T-helper 17 cell (primary cell): ENCODE measurements at regions not wholly inside any gene's neighbourhood (a gene's known extent, or its start where the extent isn't known, plus 50 kb on each side); places are given as distances from the start of the nearest gene placed in this dataset.

ENCODE experiments used
- ATAC-seq: fragments of 150-1000 bp; cut with Tn5 transposase; 2 replicates; pipeline ENCODE4 v1.10.0; 2021; ENCODE audit warnings: mild to moderate bottlenecking, moderate library complexity
- DNase-seq, 3 donors: peaks; one replicate each; pipeline versions ENCODE4 v3.0.0 to v3.0.0-alpha.2; 2020 to 2021
- H3K9me3 ChIP-seq: one replicate; pipeline ENCODE4 v1.7.0; 2013; ENCODE audit warnings: low read length, mild to moderate bottlenecking; ENCODE audit not compliant: control insufficient read depth, poor library complexity, severe bottlenecking
- H3K27ac Mint-ChIP-seq: one replicate; pipeline ENCODE4 v1.8.0; 2022; ENCODE audit warnings: mild to moderate bottlenecking, moderate library complexity, mixed read lengths
- H3K27me3 Mint-ChIP-seq: one replicate; pipeline ENCODE4 v1.8.0; 2022; ENCODE audit warnings: mixed read lengths
- H3K36me3 Mint-ChIP-seq: one replicate; pipeline ENCODE4 v1.8.0; 2022; ENCODE audit warnings: low read depth, mixed read lengths
- H3K4me1 Mint-ChIP-seq: one replicate; pipeline ENCODE4 v1.8.0; 2022; ENCODE audit warnings: mild to moderate bottlenecking, mixed read lengths
- H3K4me3 Mint-ChIP-seq: one replicate; pipeline ENCODE4 v1.8.0; 2022; ENCODE audit warnings: mild to moderate bottlenecking, moderate library complexity, mixed read lengths

DNA sequence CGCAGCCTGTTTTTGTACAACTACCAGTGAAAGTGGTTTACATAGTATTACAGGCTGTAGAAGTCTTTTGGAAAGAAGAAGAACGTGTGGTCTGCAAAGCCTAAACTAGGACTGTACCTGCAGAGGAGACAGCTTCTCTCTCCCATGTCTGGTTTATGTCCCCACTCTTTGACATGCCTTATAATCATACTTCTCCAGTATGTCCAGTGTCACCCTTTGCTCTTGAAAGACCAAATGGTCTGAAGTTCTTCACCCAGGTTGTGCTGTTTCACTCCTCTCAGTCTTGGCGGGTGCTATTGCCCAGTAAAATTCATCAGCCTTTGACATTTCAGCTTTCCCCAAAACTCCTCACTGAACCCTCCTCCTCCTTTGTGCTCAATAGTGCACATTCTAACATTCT, 676.0 kb upstream of the TENM4 start:
- no peaks in the 10 kb centered on the region for H3K36me3 Mint-ChIP-seq
- no peak for ATAC-seq
- no peaks in the 10 kb centered on the region for H3K27me3 Mint-ChIP-seq
- H3K27ac Mint-ChIP-seq, result no peak overlapping the region
- no peaks in the 10 kb centered on the region for H3K4me1 Mint-ChIP-seq
- H3K4me3 Mint-ChIP-seq, result no peak overlapping the region
- DNase-seq, result no peak
- H3K9me3 ChIP-seq, result no peaks in the 10 kb centered on the region

DNA sequence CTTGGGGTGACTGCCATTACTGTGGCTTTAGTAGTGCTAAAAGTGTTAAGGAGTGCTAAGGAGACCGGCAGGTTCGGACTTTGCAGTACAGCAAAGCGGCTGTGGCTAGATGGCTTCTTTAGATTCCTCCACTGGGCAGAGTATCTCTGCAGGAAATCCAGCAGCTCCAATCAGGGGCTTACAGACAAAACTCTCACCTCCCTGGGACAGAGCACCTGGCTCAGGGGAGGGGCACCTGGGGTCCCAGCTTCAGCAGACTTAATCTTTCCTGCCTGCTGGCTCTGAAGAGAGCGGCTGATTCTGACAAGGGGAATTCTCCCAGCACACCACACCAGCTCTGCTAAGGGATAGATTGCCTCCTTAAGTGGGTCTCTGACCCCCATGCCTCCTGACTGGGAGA, 668.8 kb upstream of the TENM4 start:
- no peak overlapping the region for H3K4me3 Mint-ChIP-seq
- ATAC-seq (no peak), DNase-seq (no peak)
- no peak overlapping the region for H3K27ac Mint-ChIP-seq
- no peaks in the 10 kb centered on the region for H3K36me3 Mint-ChIP-seq
- peaks cover 4% of the 10 kb centered on the region for H3K9me3 ChIP-seq
- no peaks in the 10 kb centered on the region for H3K27me3 Mint-ChIP-seq
- H3K4me1 Mint-ChIP-seq, result no peaks in the 10 kb centered on the region

DNA sequence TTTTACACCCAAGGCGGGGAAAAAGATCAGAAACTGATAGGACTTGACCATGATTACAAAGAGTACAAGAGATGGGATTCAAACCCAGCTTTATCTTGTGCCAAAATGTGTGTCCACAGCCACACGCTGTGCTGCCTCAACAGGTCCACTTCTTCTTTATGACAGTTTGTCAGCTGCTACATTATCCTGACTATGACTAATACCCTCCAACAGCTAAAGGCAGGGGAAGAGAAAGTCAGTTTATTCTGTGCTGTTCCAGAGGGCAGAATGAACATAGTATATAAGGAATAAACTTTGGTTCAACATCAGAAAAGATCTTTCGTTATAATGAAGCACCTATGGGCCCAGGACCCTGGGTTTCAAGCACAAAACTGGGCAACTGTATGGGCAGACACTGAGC, 668.2 kb upstream of the TENM4 start:
- ATAC-seq (no peak), DNase-seq (no peak)
- no peaks in the 10 kb centered on the region for H3K4me1 Mint-ChIP-seq
- H3K27ac Mint-ChIP-seq, result no peak overlapping the region
- no peaks in the 10 kb centered on the region for H3K27me3 Mint-ChIP-seq
- no peak overlapping the region for H3K4me3 Mint-ChIP-seq
- no peaks in the 10 kb centered on the region for H3K36me3 Mint-ChIP-seq
- H3K9me3 ChIP-seq, result peaks cover 4% of the 10 kb centered on the region

DNA sequence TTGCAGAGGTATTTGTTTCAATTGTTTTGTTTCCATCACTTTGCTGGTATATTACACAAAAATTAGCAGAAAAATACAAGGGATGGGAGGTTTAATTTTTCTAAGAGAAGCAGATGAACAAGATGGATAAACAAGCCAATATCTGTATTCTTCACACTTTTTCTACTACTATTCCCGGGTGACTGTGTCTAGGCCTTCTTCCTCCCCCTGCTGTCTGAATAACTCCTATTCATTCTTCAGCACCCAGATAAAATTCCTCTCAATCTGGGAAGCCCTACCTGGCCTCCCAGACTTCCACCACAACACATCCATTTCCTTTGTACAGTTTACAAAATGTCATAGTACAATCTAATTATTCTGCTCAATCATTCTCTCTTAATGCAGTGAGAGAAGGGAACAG, 666.6 kb upstream of the TENM4 start:
- Mint-ChIP-seq H3K4me1 (no peaks in the 10 kb centered on the region), H3K4me3 (no peak overlapping the region), H3K36me3 (no peaks in the 10 kb centered on the region), H3K27me3 (no peaks in the 10 kb centered on the region), H3K27ac (no peak overlapping the region)
- ATAC-seq, result no peak
- no peak for DNase-seq
- H3K9me3 ChIP-seq, result peaks cover 4% of the 10 kb centered on the region

DNA sequence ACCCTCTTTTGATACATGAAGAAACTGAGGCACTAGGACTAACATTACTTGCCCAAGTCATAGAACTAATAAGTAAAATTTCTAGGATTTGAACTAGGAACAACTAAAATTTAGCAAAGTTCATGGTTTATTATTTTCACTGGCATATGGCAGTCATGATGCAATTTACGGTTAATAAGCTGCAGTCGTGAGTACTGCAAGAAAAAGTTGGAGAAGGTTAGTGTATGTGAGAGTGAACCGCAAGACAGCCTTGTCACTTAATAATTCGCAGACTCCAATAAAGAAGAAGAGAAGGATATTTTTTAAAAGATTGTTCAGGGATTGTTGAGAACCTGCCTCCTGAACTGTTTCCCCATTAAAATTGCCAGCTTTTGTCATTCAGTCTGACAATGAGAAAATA, 663.4 kb upstream of the TENM4 start:
- Mint-ChIP-seq H3K27me3 (no peaks in the 10 kb centered on the region), H3K27ac (no peak overlapping the region), H3K36me3 (no peaks in the 10 kb centered on the region), H3K4me3 (no peak overlapping the region), H3K4me1 (no peaks in the 10 kb centered on the region)
- ATAC-seq (no peak), DNase-seq (no peak)
- peaks cover 1% of the 10 kb centered on the region for H3K9me3 ChIP-seq

DNA sequence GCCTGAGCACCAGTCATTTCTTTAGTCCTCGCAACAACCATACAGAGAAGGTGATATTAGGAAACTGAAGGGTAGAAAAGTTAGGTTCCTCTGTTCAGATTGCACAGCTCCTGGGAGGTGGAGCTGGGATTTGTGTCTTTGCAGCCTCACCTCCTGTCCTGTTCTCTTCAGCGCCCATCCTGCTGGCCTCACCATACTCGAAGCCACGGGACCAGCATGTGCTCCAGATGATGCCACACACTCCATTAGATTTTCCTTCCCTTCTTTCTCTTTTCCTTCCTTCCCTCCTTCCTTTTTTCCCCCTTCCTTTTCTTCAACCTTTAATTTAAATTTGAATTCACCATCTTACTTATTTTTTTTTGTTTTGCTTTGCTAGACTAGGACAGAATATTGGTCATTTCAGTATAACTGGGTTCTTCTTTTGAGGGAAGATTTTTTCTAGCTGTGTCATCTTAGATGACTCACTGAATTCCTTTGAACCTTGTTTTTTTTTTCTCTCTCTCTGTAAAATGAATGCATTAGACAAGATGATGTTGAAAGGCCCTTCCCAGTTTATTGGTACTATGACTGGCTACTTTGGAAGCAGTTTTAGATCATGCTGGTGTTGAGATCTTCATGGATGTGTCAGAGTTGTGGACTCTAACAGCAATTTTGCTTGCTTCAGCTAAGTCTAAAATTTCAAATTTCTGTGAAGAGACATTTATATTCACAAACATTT, 662.5 kb upstream of the TENM4 start:
- no peak overlapping the region for H3K4me3 Mint-ChIP-seq
- no peaks in the 10 kb centered on the region for H3K27me3 Mint-ChIP-seq
- no peak overlapping the region for H3K27ac Mint-ChIP-seq
- H3K9me3 ChIP-seq, result no peaks in the 10 kb centered on the region
- DNase-seq (no peak), ATAC-seq (no peak)
- no peaks in the 10 kb centered on the region for H3K4me1 Mint-ChIP-seq
- no peaks in the 10 kb centered on the region for H3K36me3 Mint-ChIP-seq

DNA sequence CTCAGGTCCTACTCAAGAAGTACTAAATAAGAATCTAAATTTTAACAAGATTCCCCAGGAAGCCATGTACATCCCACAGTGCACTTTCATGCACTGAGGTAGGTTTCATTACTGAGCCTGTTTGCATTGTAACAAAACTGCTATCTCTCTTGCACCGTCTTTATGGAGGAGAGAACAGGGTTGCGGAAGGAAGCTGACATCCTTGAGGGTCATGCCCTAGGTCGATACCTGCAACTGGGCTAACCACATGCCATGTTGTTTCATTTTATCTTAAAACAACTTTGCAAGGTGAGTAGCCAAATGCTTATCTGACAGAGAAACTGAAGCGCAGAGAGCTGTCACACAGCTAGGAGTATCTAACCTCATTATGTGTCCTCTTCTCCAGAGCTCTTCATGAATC, 656.3 kb upstream of the TENM4 start:
- no peak for ATAC-seq
- Mint-ChIP-seq H3K27ac (no peak overlapping the region), H3K36me3 (no peaks in the 10 kb centered on the region), H3K4me1 (no peaks in the 10 kb centered on the region), H3K4me3 (no peak overlapping the region), H3K27me3 (no peaks in the 10 kb centered on the region)
- no peaks in the 10 kb centered on the region for H3K9me3 ChIP-seq
- DNase-seq, result no peak

DNA sequence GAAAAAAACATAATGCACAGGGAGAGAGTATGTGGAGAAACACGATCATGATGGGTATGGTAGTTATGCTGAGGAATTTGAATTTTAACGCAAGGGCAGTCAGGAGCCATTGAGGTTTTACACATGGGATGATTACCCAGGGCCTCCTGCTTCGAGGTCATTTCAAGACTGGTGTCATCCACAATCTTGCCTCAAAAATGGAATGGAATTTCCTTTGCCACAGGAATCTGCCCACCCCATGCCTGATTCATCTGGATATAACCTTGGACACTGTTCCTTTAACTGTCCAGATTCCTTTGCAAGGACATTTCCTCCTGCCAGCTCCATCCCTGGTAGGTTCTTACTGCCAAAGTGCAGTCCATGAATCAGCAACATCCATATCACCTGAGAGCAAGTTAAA, 655.9 kb upstream of the TENM4 start:
- Mint-ChIP-seq H3K27me3 (no peaks in the 10 kb centered on the region), H3K27ac (no peak overlapping the region), H3K36me3 (no peaks in the 10 kb centered on the region), H3K4me3 (no peak overlapping the region), H3K4me1 (no peaks in the 10 kb centered on the region)
- no peak for ATAC-seq
- no peak for DNase-seq
- H3K9me3 ChIP-seq, result no peaks in the 10 kb centered on the region

DNA sequence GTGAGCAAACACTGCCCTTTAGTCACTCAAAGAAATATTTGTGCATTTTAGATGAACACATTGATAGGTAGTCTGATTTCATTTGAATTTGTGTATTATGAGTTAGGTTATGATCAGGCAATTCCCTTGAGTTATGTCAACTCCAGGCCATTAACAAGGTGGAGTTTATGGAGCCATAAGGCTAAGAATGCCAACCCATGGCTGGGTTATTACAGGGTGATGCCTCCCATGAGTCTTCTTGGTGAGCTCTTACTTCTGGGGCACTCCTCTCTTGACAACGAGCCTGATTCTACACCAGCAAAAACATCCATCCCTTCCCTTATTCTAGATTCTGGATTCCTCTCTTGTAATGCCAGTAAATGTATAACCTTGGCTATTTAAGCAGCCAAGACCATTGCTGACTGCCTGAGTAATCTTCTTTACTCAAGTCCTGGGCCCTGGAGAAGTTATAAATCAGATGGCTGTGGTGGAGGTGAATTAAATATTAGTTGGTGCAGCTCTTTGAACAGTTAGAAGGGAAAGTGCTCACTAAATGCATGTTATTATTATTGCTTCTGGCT, 645.7 kb upstream of the TENM4 start:
- H3K9me3 ChIP-seq, result no peaks in the 10 kb centered on the region
- Mint-ChIP-seq H3K4me3 (no peak overlapping the region), H3K4me1 (no peaks in the 10 kb centered on the region), H3K27me3 (no peaks in the 10 kb centered on the region), H3K27ac (no peak overlapping the region), H3K36me3 (no peaks in the 10 kb centered on the region)
- ATAC-seq, result no peak
- DNase-seq, result no peak

DNA sequence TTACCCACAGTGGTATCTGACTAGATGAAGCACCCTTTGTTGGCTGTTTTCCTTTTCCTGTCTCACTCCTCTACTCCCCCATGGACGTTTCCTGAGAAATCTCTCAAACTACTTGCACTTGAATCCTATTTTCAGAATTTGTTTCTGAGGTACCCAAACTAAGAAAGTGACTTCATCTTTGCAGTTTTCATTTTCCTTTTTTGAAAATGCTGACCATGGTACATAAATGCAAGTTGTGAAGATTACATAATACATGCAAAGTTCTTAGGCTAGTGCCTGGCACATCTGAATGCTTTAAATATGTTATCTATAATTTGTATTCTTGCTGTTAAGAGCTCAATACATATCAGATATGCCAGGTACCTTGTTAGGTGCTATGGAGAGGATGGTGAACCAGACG, 644.7 kb upstream of the TENM4 start:
- H3K4me3 Mint-ChIP-seq, result no peak overlapping the region
- no peak overlapping the region for H3K27ac Mint-ChIP-seq
- H3K4me1 Mint-ChIP-seq, result no peaks in the 10 kb centered on the region
- no peaks in the 10 kb centered on the region for H3K36me3 Mint-ChIP-seq
- no peaks in the 10 kb centered on the region for H3K27me3 Mint-ChIP-seq
- DNase-seq, result no peak
- no peaks in the 10 kb centered on the region for H3K9me3 ChIP-seq
- no peak for ATAC-seq

DNA sequence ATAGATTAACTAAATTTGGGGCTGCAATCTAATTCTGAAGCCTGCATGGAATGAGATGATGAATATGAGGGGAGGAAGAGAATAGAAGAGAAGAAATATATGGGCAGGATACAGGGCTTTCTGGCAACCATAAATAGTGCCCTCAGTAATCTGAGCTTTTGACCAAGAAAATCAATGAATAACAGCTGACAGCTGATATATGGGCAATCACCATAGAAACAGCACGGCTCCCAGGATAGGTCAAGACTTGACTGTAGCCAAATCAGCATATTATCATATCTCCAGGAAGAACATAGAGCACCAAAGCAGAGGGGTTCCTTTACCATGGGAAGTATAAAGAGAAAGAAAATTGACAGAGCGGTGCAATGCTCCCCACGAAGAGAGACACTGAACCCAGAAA, 643.8 kb upstream of the TENM4 start:
- H3K4me3 Mint-ChIP-seq, result no peak overlapping the region
- no peaks in the 10 kb centered on the region for H3K4me1 Mint-ChIP-seq
- ATAC-seq, result no peak
- no peak overlapping the region for H3K27ac Mint-ChIP-seq
- no peaks in the 10 kb centered on the region for H3K27me3 Mint-ChIP-seq
- DNase-seq, result no peak
- no peaks in the 10 kb centered on the region for H3K36me3 Mint-ChIP-seq
- no peaks in the 10 kb centered on the region for H3K9me3 ChIP-seq

DNA sequence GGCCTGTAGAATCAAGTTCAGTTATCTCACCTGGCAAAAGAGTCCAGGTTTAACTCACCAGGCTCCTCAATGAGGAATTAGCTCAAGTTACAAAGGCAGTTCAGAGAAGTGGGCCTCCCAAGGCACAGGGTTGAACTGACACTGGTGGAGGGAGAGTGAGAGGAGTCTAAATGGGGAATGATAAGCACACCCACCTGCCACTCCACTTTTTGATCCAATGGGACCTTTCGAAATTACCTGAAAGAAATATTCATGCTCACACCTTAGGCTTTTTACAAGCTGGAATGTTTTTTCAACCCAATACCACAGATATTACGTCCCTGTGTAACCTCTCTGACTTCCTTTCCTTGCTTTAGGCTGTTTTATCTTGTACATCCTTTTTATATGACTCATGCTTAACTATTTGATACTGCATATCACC, 642.7 kb upstream of the TENM4 start:
- Mint-ChIP-seq H3K4me3 (no peak overlapping the region), H3K27me3 (no peaks in the 10 kb centered on the region), H3K27ac (no peak overlapping the region), H3K4me1 (no peaks in the 10 kb centered on the region), H3K36me3 (no peaks in the 10 kb centered on the region)
- ATAC-seq, result no peak
- DNase-seq, result no peak
- no peaks in the 10 kb centered on the region for H3K9me3 ChIP-seq

DNA sequence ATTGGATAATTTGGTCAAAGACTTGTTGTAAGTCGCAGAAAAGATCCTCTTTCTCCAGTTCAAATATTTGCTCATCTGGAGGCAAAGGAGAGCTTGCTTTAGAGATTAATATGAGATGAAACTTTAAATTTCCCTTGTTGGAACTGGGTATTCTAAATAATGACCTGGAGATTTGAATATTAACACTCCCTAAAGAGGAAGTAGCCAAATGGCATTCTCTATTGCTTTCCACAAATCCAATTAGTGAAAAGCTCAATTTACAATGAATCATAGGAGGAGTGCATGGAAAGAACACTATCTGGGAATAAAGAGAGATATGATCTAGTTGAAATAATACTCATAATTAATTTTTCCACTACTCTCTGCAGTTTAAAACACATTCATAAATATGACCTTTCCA, 641.6 kb upstream of the TENM4 start:
- no peak for ATAC-seq
- no peak overlapping the region for H3K4me3 Mint-ChIP-seq
- DNase-seq, result no peak
- H3K9me3 ChIP-seq, result no peaks in the 10 kb centered on the region
- no peaks in the 10 kb centered on the region for H3K4me1 Mint-ChIP-seq
- H3K27ac Mint-ChIP-seq, result no peak overlapping the region
- H3K27me3 Mint-ChIP-seq, result no peaks in the 10 kb centered on the region
- no peaks in the 10 kb centered on the region for H3K36me3 Mint-ChIP-seq

DNA sequence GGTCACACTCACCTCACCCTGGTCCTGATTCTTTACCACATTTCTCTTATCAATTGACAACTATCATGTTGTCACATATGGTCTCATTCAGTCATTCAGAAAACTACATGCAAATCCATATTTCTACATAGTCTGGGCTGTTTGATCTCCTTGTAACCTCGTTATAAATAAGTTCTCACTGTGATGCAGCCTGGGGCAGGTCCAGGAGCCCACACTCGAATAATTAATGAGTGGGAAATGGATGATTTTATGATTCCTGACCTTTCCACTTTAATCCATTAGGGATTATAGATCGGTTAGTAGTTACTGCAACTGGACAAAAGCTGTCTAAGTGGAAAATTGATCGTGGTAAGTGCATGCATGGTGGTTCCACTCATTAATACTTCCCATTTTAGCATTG, 636.3 kb upstream of the TENM4 start:
- H3K9me3 ChIP-seq, result no peaks in the 10 kb centered on the region
- DNase-seq (no peak), ATAC-seq (no peak)
- H3K27me3 Mint-ChIP-seq, result no peaks in the 10 kb centered on the region
- no peaks in the 10 kb centered on the region for H3K36me3 Mint-ChIP-seq
- H3K4me3 Mint-ChIP-seq, result no peak overlapping the region
- H3K4me1 Mint-ChIP-seq, result no peaks in the 10 kb centered on the region
- no peak overlapping the region for H3K27ac Mint-ChIP-seq
